Chondrocyte (in vitro differentiated cells): ENCODE measurements at regions not wholly inside any gene's neighbourhood (a gene's known extent, or its start where the extent isn't known, plus 50 kb on each side); places are given as distances from the start of the nearest gene placed in this dataset.

Experiments
- DNase-seq: peaks from one replicate; pipeline ENCODE4 v3.0.0; 2021; ENCODE audit warnings: mixed read lengths, low spot score
- H3K27ac Mint-ChIP-seq: one replicate; pipeline ENCODE4 v1.8.0; 2021; ENCODE audit warnings: mild to moderate bottlenecking, moderate library complexity, mixed read lengths; ENCODE audit not compliant: unreplicated experiment
- H3K27me3 Mint-ChIP-seq: 2 replicates; pipeline ENCODE4 v1.8.0; 2021; ENCODE audit warnings: low read depth, mixed read lengths
- H3K36me3 Mint-ChIP-seq: 2 replicates; pipeline ENCODE4 v1.8.0; 2021; ENCODE audit warnings: low read depth, mixed read lengths
- H3K4me1 Mint-ChIP-seq: 2 replicates; pipeline ENCODE4 v1.8.0; 2021; ENCODE audit warnings: low read depth, mild to moderate bottlenecking, mixed read lengths
- H3K4me3 Mint-ChIP-seq: one replicate; pipeline ENCODE4 v1.8.0; 2021; ENCODE audit warnings: mild to moderate bottlenecking, moderate library complexity, mixed read lengths; ENCODE audit not compliant: unreplicated experiment
- H3K9me3 Mint-ChIP-seq: 2 replicates; pipeline ENCODE4 v1.8.0; 2021; ENCODE audit warnings: low read depth, mixed read lengths
- TF ChIP-seq, protein P1 (sequence below): fragments of 200-600 bp; sonication (generic); IDR thresholded peaks from 2 replicates; pipeline ENCODE4 v1.5.0; 2021; ENCODE audit warnings: antibody characterized with exemption, mild to moderate bottlenecking, moderate library complexity

DNA sequence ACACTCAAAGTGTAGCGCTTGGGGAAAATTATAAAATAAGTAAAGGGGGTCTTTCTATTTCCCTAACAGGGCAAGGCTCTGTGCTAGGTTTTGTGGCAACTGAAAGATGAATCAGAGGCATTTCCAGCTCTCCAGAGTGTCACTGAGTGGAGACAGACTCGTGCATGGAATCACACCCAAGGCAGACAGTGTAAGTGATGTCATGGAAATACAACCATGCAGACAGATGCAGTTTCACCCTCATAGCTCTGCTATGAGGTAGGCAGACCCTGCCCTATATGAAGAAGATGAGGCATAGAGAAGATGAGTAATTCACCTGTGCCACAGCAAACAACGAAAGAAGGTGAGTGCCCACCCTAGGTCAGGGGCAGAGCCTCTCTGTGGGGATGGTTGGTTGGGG, 57.2 kb upstream of the PITRM1 start:
- Mint-ChIP-seq H3K9me3 (no peaks in the 10 kb centered on the region), H3K36me3 (no peaks in the 10 kb centered on the region), H3K4me1 (no peaks in the 10 kb centered on the region), H3K27me3 (no peaks in the 10 kb centered on the region), H3K4me3 (no peak overlapping the region), H3K27ac (no peak overlapping the region)
- TF ChIP-seq, protein P1, sequence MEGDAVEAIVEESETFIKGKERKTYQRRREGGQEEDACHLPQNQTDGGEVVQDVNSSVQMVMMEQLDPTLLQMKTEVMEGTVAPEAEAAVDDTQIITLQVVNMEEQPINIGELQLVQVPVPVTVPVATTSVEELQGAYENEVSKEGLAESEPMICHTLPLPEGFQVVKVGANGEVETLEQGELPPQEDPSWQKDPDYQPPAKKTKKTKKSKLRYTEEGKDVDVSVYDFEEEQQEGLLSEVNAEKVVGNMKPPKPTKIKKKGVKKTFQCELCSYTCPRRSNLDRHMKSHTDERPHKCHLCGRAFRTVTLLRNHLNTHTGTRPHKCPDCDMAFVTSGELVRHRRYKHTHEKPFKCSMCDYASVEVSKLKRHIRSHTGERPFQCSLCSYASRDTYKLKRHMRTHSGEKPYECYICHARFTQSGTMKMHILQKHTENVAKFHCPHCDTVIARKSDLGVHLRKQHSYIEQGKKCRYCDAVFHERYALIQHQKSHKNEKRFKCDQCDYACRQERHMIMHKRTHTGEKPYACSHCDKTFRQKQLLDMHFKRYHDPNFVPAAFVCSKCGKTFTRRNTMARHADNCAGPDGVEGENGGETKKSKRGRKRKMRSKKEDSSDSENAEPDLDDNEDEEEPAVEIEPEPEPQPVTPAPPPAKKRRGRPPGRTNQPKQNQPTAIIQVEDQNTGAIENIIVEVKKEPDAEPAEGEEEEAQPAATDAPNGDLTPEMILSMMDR = no peak
- no peak for DNase-seq

DNA sequence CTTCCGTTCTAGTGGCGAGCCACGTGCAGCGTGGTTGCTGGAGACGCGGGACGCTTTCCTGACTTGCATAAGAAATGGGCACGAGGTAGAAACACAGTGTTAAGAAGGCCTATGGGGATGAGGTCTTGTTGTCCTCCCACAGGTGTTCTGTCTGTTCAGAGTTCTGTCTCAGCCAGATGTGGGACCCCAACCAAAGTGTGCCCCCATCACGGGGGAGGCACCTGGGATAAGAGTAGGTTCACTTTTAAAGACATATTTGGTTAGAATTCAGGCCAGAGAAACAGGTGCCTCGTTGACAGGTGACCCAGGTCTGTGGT, 56.0 kb upstream of the PITRM1 start:
- H3K27me3 Mint-ChIP-seq = no peaks in the 10 kb centered on the region
- peak overlapping the region; percentile 98 for H3K27ac Mint-ChIP-seq
- H3K9me3 Mint-ChIP-seq = no peaks in the 10 kb centered on the region
- no peaks in the 10 kb centered on the region for H3K36me3 Mint-ChIP-seq
- no peak for DNase-seq
- TF ChIP-seq, protein P1 = no peak
- no peak overlapping the region for H3K4me3 Mint-ChIP-seq
- H3K4me1 Mint-ChIP-seq = no peaks in the 10 kb centered on the region

DNA sequence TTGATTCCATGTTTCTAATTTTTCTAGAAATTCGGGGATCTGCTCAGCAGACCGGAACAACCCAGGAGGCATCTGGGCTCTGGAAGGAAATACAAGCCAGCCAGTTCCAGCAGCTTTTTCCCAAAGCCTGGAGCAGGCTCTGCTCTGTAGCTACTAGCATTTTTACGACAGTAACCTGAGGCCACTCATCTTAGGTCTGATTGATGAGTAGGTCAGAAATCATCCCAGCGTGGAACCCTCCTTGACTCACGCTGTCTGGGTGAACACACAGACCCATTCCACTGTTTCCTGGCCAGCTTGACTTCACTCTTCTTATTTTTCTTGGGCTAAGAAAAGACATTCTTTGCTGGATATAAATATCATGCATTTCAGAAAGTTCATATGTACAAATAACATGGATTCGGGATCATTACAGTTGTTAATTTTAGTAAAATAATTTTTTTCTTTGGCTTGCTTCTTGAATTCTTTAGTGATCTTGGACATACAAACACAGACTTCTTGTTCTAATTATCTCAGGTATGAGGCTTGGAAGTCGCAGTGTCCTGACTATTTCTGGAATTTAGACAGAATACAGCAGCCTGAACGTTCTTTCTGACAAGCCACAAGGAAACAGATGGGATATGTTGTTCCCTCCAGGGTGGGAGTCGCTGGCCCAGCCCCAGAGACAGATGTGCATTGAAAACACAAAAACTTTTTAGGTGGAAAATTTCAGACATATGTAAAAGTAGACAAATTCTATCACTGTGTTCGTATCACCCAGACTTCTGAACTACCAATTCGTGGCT, 54.6 kb upstream of the PITRM1 start:
- no peaks in the 10 kb centered on the region for H3K9me3 Mint-ChIP-seq
- no peak for DNase-seq
- H3K27me3 Mint-ChIP-seq = no peaks in the 10 kb centered on the region
- TF ChIP-seq, protein P1 = no peak
- H3K36me3 Mint-ChIP-seq = no peaks in the 10 kb centered on the region
- peak overlapping the region; percentile 98 for H3K27ac Mint-ChIP-seq
- H3K4me3 Mint-ChIP-seq = peak overlapping the region; percentile 55
- no peaks in the 10 kb centered on the region for H3K4me1 Mint-ChIP-seq

DNA sequence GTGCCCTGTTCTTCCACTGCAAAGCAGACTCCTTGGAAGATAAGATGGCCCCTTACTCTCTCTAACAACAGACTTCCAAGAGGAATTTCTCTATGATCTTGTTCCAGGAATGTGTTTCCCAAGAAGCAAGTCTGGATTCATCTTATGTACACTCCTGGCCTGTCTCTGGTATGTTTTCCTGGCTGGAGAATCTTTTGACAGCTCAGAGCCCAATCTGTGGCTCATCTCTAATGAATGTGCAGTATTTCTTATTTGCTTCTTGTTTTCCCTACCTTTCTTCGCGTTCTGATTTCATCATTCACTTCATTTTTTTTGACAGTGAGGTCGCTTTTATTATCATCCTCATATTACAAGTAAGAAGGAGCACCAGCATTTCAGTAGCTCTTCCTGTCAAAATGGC, 53.0 kb upstream of the PITRM1 start:
- no peak overlapping the region for H3K27ac Mint-ChIP-seq
- TF ChIP-seq, protein P1 = no peak
- no peak overlapping the region for H3K4me3 Mint-ChIP-seq
- DNase-seq = no peak
- H3K4me1 Mint-ChIP-seq = peaks cover 6% of the 10 kb centered on the region
- no peaks in the 10 kb centered on the region for H3K27me3 Mint-ChIP-seq
- H3K9me3 Mint-ChIP-seq = no peaks in the 10 kb centered on the region
- no peaks in the 10 kb centered on the region for H3K36me3 Mint-ChIP-seq

DNA sequence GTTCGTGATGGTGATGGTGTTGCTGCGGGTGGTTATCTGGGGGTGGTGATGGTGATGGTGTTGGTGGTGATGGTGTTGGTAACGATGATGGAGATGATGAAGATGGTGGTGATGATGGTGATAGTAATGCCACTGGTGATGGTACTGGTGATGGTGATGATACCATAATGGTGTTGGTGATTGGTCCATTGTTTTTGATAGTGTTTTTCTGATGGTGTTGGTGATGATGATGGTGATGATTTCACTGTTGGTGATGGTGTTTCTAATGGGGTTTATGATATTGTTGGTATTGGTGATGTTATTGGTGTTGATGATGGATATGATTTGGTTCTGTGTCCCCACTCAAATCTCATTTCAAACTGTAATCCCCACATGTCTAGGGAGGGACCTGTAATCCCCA, 51.7 kb upstream of the PITRM1 start:
- DNase-seq = no peak
- Mint-ChIP-seq H3K9me3 (peaks cover 2% of the 10 kb centered on the region), H3K27me3 (no peaks in the 10 kb centered on the region), H3K36me3 (no peaks in the 10 kb centered on the region), H3K4me3 (no peak overlapping the region), H3K4me1 (peaks cover 6% of the 10 kb centered on the region), H3K27ac (no peak overlapping the region)
- TF ChIP-seq, protein P1 = no peak
